D721Med (cell line): ENCODE measurements at regions not wholly inside any gene's neighbourhood (a gene's known extent, or its start where the extent isn't known, plus 50 kb on each side); places are given as distances from the start of the nearest gene placed in this dataset.

Source experiments
- DNase-seq: peaks from one replicate; pipeline ENCODE4 v3.0.0; 2011; ENCODE audit warnings: low spot score; ENCODE audit not compliant: insufficient read length
- FAIRE-seq: peaks from 2 replicates; lab custom pipeline; 2011; peaks lifted over from hg19 to GRCh38; lab: Jason Lieb, UNC
- CTCF ChIP-seq: IDR thresholded peaks from 2 replicates; pipeline ENCODE4 v1.5.1; 2012; ENCODE audit warnings: mild to moderate bottlenecking, control low read depth; ENCODE audit not compliant: insufficient read depth; ENCODE audit errors: missing control alignments

- DNase-seq (no peak), FAIRE-seq (no peak)
- peak; percentile 16 for TF ChIP-seq CTCF
These were observed 62.7 kb upstream of the BNIP2 start for GRCh38 chr15:59751552-59752413.

GRCh38 chr15:59746777-59747176 lies 57.7 kb upstream of the BNIP2 start:
- no peak for DNase-seq
- no peak for FAIRE-seq
- TF ChIP-seq CTCF: no peak

- DNase-seq: no peak
- TF ChIP-seq CTCF: peak; percentile 28
- no peak for FAIRE-seq
These were observed 52.3 kb upstream of the BNIP2 start for GRCh38 chr15:59741274-59741906.

- DNase-seq (no peak), FAIRE-seq (no peak)
- no peak for TF ChIP-seq CTCF
These were observed 50.6 kb upstream of the BNIP2 start for GRCh38 chr15:59739557-59740186.
